CD1c-positive myeloid dendritic cell (primary cell): ENCODE measurements at regions not wholly inside any gene's neighbourhood (a gene's known extent, or its start where the extent isn't known, plus 50 kb on each side); places are given as distances from the start of the nearest gene placed in this dataset.
A peak's percentile ranks its signal among the peaks of the same experiment; 100 is the strongest.

Source experiments
- DNase-seq: peaks from one replicate; pipeline ENCODE4 v3.0.0-alpha.2; 2016; ENCODE audit errors: extremely low spot score

DNA sequence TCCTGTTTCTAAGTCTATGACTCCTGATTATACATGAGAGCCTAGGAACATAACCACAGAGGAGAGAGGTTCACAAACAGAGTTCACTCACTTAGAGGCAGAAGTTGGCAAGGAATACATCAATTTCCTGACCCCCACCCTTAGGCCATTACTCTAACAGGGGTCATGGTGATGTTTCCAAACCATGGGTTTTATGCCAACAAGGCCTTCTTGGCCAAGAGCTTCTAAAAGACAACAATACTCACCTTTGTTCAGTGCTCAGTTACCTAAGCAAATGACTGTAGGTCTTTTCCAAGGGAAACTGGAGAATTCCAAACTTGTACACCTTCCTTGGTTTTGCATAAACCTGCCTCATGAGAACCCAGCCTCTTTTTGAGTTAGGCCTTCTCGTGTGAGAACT is 52.6 kb downstream of the ERICH4 start:
- no peak for DNase-seq

DNA sequence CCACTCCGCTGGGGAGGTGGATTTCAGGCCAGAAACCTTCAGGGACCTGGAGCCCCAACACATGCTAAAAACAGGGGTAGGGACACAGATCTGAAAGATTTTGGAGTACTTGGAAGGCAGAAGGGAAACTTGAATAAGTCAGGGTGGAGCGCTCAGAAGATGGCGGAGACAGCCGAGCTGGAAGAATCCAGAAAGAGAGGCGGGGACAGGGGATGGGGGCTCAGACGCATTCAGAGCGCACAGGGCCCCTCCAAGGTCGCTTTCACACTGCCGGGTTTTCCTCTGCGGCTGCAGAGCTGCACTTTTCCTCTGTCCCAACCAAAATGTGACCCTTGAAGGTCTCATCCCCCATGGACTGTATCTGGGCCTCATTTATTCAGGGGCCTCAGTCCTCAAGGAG is 56.9 kb downstream of the ERICH4 start:
- no peak for DNase-seq

DNA sequence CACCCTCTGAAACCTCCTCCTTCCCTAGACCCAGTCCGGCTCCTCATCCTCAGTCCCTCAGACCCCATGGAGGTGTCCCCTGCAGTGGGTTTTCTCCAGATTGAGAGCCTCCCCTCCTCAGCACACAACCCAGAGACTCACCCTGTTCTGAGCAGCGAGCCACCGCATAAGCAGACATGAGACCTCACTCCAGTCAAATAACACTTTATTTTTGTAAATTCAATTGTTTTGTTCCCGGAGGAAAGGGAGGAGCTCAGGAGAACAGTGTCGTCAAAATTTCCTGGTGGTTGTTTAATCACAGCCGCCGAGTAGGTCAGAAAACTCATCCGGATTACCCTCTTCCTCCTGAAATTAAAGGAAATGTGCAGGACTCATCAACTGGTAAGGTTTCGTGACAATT is 57.5 kb downstream of the ERICH4 start:
- no peak for DNase-seq

DNA sequence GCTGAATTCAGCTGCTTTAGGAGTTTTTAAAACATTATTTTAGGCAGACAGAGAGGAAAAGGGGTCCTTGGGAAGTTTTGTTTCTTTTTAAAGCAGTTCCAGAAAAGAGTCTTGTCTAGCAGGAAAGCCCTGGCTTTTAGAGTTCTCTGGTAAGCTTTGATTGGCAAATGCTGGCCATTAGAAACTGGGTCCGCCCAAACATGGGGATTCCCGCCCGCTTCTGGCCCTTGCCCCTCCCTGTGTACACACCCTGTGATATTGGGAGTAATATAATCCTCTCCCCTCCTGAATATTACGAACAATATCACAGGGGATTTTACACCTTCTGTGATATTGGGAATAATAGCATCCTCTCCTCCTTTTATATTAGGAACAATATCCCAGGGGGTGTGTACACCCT is 58.9 kb downstream of the ERICH4 start:
- no peak for DNase-seq

DNA sequence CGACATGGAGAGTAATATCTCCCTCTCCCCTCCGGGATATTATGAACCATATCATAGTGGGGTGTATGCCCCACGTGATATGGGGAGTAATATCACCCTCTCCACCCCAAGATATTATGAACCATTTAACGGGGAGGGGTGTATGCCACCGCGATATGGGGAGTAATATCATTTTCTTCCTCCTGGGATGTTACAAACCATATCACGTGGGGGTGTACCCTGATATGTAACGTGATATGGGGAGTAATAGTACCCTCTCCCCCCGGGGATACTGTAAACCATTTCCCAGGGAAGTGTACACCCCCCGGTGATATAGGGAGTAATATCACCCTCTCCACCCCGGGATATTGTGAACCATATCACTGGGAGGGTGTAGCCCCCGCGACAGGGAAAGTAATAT is 62.1 kb downstream of the ERICH4 start:
- no peak for DNase-seq

- no peak for DNase-seq
Observed at GRCh38 chr19:41510484-41510883, 65.5 kb upstream of the CEACAM21 start.

DNA sequence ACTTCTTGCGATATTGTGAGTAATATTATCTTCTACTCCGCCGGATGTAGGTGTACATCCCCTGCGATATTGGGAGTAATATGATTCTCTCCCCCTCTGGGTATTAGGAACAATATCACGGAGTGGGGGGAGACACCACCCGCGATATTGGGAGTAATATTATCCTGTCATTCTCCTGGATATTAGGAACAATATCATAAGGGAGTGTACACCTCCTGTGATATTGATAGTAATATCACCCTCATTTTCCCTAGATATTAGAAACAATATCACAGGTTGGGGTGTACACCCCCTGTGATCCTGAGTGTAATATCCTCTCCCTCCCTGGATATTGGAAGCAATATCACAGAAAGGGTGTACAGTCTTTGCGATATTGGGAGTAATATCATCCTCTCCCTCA is 64.3 kb upstream of the CEACAM21 start:
- no peak for DNase-seq

- no peak for DNase-seq
Observed at GRCh38 chr19:41515015-41515652, 60.8 kb upstream of the CEACAM21 start.

- DNase-seq: peak; percentile 82
Observed at GRCh38 chr19:41516292-41517171, 59.4 kb upstream of the CEACAM21 start.

GRCh38 chr19:41518141-41518540 is 57.8 kb upstream of the CEACAM21 start:
- no peak for DNase-seq

GRCh38 chr19:41521138-41521930 is 54.6 kb upstream of the CEACAM21 start:
- peak; percentile 79 for DNase-seq

DNA sequence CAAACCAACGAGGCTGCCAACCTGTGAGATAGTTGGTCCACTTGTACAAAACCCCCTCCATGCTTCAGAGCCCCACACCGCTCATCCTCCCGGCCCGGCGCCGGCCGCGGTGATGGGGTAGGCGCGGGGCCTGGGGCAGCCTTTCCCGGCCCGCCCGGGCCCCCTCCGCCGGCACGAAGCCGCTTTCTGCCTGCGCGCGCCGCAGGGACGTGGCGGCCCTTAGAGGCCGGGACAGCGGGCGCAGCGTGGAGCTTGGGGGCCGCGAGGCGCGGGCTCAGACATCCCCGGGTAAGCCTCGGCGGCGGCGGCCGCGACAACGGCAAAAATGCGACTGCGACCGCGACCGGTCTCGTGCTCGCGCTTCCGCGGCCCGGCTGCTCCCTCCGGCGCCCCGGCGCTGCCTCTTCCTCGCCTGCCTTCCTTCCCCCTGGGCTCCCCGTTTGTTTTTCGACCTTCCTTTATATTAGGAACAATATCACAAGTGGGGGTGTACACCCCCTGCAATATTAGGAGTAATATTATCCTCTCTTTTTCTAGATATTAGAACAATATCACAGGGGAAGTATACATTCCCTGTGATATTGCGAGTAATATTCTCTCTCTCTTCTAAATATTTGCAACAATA is 53.9 kb upstream of the CEACAM21 start:
- peak; percentile 36 for DNase-seq

- DNase-seq: peak; percentile 47
Observed at GRCh38 chr19:41525989-41526388, 50.0 kb upstream of the CEACAM21 start.
